ENCODE measurements at regions not wholly inside any gene's neighbourhood (a gene's known extent, or its start where the extent isn't known, plus 50 kb on each side); places are given as distances from the start of the nearest gene placed in this dataset.

DNA sequence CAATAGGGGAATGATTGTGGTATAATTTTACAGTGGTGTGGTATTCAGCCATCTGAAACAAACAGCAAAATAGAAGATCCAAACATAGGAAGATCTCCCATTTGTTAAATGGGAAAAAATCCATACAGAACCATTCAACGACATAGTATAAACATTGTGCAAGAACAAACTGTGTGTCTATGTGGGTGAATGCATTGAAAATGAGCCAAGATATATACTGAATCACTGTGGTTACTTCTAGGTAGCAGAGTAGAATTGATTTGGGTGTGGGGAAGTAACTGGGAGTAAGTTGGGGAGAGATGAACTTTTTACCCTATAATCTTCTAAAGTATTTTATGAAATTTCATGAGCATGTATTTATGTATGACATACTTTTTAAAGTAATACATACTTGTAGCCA lies 123.1 kb upstream of the UMPS start:
- DNase-seq (no peak), ATAC-seq (no peak)
- intact Hi-C loops (cut with micrococcal nuclease) = no loop called here
- H3K4me3 Mint-ChIP-seq = no peak overlapping the region
- no peaks in the 10 kb centered on the region for H3K9me3 Mint-ChIP-seq
- Histone ChIP-seq H3K9me3 (ENCODE audit: control insufficient read depth, insufficient read depth, low read length) (no peaks in the 10 kb centered on the region), H3K4me3 (ENCODE audit: low read length) (no peak overlapping the region), H3K27me3 (ENCODE audit: control insufficient read depth, insufficient read depth, low read length) (no peaks in the 10 kb centered on the region), H3K27ac (ENCODE audit: low read length) (no peak overlapping the region), H3K4me1 (ENCODE audit: control insufficient read depth, insufficient read depth, low read length) (no peaks in the 10 kb centered on the region), H3K36me3 (ENCODE audit: control insufficient read depth, insufficient read depth, low read length) (no peaks in the 10 kb centered on the region)
- no peak for TF ChIP-seq CTCF (IDR thresholded peaks at IDR 0.05)
- H3K36me3 Mint-ChIP-seq = no peaks in the 10 kb centered on the region
- peaks cover 9% of the 10 kb centered on the region in 2 donors for H3K27me3 Mint-ChIP-seq (ENCODE audit: low read depth in 2 of 2)
- no peak overlapping the region for H3K27ac Mint-ChIP-seq
- H3K4me1 Mint-ChIP-seq = no peaks in the 10 kb centered on the region
- no CpG with 5 or more reads among the region's 1 CpG for WGBS (ENCODE audit: insufficient coverage)

- H3K4me3 Mint-ChIP-seq = no peak overlapping the region
- ATAC-seq (no peak), DNase-seq (no peak)
- no peak overlapping the region for H3K4me3 ChIP-seq (ENCODE audit: low read length)
- TF ChIP-seq CTCF (IDR thresholded peaks at IDR 0.05) = no peak
- no peaks in the 10 kb centered on the region for H3K9me3 Mint-ChIP-seq
- H3K9me3 ChIP-seq (ENCODE audit: control insufficient read depth, insufficient read depth, low read length) = no peaks in the 10 kb centered on the region
- H3K27me3 Mint-ChIP-seq (ENCODE audit: low read depth in 2 of 2) = no peaks in the 10 kb centered on the region
- H3K36me3 ChIP-seq (ENCODE audit: control insufficient read depth, insufficient read depth, low read length) = no peaks in the 10 kb centered on the region
- no peaks in the 10 kb centered on the region for H3K36me3 Mint-ChIP-seq
- H3K4me1 ChIP-seq (ENCODE audit: control insufficient read depth, insufficient read depth, low read length) = no peaks in the 10 kb centered on the region
- no peak overlapping the region for H3K27ac ChIP-seq (ENCODE audit: low read length)
- H3K4me1 Mint-ChIP-seq = no peaks in the 10 kb centered on the region
- no peaks in the 10 kb centered on the region for H3K27me3 ChIP-seq (ENCODE audit: control insufficient read depth, insufficient read depth, low read length)
- no peak overlapping the region for H3K27ac Mint-ChIP-seq
- intact Hi-C loops (cut with micrococcal nuclease) = no loop called here
- WGBS (ENCODE audit: insufficient coverage) = 97% methylated on average over 3 of the region's 3 CpGs
Observed at GRCh38 chr3:124609402-124609801, 120.8 kb upstream of the UMPS start.

GRCh38 chr3:124610130-124610529 lies 120.1 kb upstream of the UMPS start:
- Mint-ChIP-seq H3K9me3 (no peaks in the 10 kb centered on the region), H3K27me3 (ENCODE audit: low read depth in 2 of 2) (no peaks in the 10 kb centered on the region), H3K4me3 (no peak overlapping the region), H3K27ac (no peak overlapping the region), H3K4me1 (peaks cover under 1 to 1% of the 10 kb centered on the region in 2 donors), H3K36me3 (no peaks in the 10 kb centered on the region)
- no peak for TF ChIP-seq CTCF (IDR thresholded peaks at IDR 0.05)
- ATAC-seq (no peak), DNase-seq (no peak)
- intact Hi-C loops (cut with micrococcal nuclease) = no loop called here
- no peaks in the 10 kb centered on the region for H3K27me3 ChIP-seq (ENCODE audit: control insufficient read depth, insufficient read depth, low read length)
- H3K4me3 ChIP-seq (ENCODE audit: low read length) = no peak overlapping the region
- no peaks in the 10 kb centered on the region for H3K9me3 ChIP-seq (ENCODE audit: control insufficient read depth, insufficient read depth, low read length)
- 82% methylated on average over 1 of the region's 1 CpG for WGBS (ENCODE audit: insufficient coverage)
- H3K27ac ChIP-seq (ENCODE audit: low read length) = no peak overlapping the region
- H3K36me3 ChIP-seq (ENCODE audit: control insufficient read depth, insufficient read depth, low read length) = no peaks in the 10 kb centered on the region
- H3K4me1 ChIP-seq (ENCODE audit: control insufficient read depth, insufficient read depth, low read length) = no peaks in the 10 kb centered on the region

GRCh38 chr3:124611520-124611919 lies 118.7 kb upstream of the UMPS start:
- Mint-ChIP-seq H3K4me3 (no peak overlapping the region), H3K27ac (no peak overlapping the region), H3K9me3 (no peaks in the 10 kb centered on the region), H3K36me3 (no peaks in the 10 kb centered on the region), H3K4me1 (peaks cover 15% of the 10 kb centered on the region in 2 donors), H3K27me3 (ENCODE audit: low read depth in 2 of 2) (no peaks in the 10 kb centered on the region)
- H3K27ac ChIP-seq (ENCODE audit: low read length) = no peak overlapping the region
- H3K4me3 ChIP-seq (ENCODE audit: low read length) = no peak overlapping the region
- DNase-seq (no peak), ATAC-seq (no peak)
- no peaks in the 10 kb centered on the region for H3K9me3 ChIP-seq (ENCODE audit: control insufficient read depth, insufficient read depth, low read length)
- H3K36me3 ChIP-seq (ENCODE audit: control insufficient read depth, insufficient read depth, low read length) = no peaks in the 10 kb centered on the region
- H3K27me3 ChIP-seq (ENCODE audit: control insufficient read depth, insufficient read depth, low read length) = no peaks in the 10 kb centered on the region
- no peak for TF ChIP-seq CTCF (IDR thresholded peaks at IDR 0.05)
- peaks cover 4% of the 10 kb centered on the region for H3K4me1 ChIP-seq (ENCODE audit: control insufficient read depth, insufficient read depth, low read length)
- 50% methylated on average over 4 of the region's 4 CpGs for WGBS (ENCODE audit: insufficient coverage)
- intact Hi-C loops (cut with micrococcal nuclease) = no loop called here

Data from natural killer cell (primary cell).